Neutrophil (primary cell): ENCODE measurements at regions not wholly inside any gene's neighbourhood (a gene's known extent, or its start where the extent isn't known, plus 50 kb on each side); places are given as distances from the start of the nearest gene placed in this dataset.

Source experiments
- H3K27ac ChIP-seq: fragments of 200-600 bp; sonication (generic); 2 replicates; pipeline ENCODE4 v1.5.1; 2016; ENCODE audit warnings: mild to moderate bottlenecking, moderate library complexity
- H3K27me3 ChIP-seq: fragments of 200-600 bp; sonication (generic); 2 replicates; pipeline ENCODE4 v1.6.0; 2016; ENCODE audit warnings: mild to moderate bottlenecking
- H3K36me3 ChIP-seq: fragments of 200-600 bp; sonication (generic); 2 replicates; pipeline ENCODE4 v1.5.1; 2017
- H3K4me1 ChIP-seq, 2 experiments: fragments of 200-600 bp in 1 of 2; sonication (generic) in 1 of 2; 1 replicate in 1 of 2; 2 replicates in 1 of 2; pipeline versions ENCODE4 v1.5.1 to v1.6.1; 2013 to 2016; ENCODE audit warnings: low read depth in 1 of 2, low read length in 1 of 2, mild to moderate bottlenecking in 1 of 2, moderate library complexity in 1 of 2; ENCODE audit not compliant: control insufficient read depth in 1 of 2, insufficient read depth in 1 of 2
- H3K4me3 ChIP-seq, 2 experiments: fragments of 200-600 bp in 1 of 2; sonication (generic) in 1 of 2; 1 replicate in 1 of 2; 2 replicates in 1 of 2; pipeline ENCODE4 v1.5.1; 2013 to 2016; ENCODE audit warnings: low read depth in 1 of 2, low read length in 1 of 2, mild to moderate bottlenecking in 1 of 2, moderate library complexity in 1 of 2
- H3K9me3 ChIP-seq: fragments of 200-600 bp; sonication (generic); 2 replicates; pipeline ENCODE4 v1.5.1; 2016
- TF ChIP-seq, protein P1 (sequence below): fragments of 200-600 bp; sonication (generic); IDR thresholded peaks from 2 replicates; pipeline ENCODE4 v1.5.1; 2016; ENCODE audit warnings: antibody characterized with exemption

DNA sequence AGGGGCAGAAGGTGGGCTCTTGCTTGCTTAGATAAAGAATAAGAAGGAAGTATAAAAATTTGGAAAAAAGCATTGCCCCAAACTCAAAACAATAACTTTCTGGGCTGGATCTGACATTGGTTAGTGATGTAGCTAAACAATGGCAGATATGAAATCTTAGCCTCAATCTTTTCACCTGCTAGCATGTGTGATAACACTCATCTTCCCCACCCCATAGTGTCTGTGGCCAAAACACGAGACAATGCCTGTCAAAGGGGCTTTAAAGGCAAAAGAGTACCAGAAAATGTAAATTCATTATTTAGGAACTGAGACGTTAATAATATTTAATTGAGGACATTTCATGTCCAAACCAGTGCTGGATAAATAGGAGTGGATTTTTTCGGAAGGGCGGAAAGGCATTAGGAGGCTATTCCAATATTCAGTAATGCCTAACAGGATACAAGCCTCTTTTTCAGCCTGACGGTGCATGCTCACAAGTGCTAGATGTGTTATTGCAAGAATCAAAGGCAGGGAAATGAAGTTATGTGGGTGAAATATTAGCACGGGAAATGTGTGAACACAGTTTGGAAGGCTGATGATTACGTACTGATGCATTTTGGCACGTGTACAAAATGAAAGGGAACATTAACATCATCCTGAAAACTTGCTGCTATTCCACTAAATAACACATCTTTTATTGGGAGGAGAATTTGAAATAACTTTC is 395.7 kb downstream of the GALR1 start:
- H3K9me3 ChIP-seq, result no peaks in the 10 kb centered on the region
- no peaks in the 10 kb centered on the region for H3K4me1 ChIP-seq
- peaks cover 14% of the 10 kb centered on the region for H3K27me3 ChIP-seq
- TF ChIP-seq, protein P1, sequence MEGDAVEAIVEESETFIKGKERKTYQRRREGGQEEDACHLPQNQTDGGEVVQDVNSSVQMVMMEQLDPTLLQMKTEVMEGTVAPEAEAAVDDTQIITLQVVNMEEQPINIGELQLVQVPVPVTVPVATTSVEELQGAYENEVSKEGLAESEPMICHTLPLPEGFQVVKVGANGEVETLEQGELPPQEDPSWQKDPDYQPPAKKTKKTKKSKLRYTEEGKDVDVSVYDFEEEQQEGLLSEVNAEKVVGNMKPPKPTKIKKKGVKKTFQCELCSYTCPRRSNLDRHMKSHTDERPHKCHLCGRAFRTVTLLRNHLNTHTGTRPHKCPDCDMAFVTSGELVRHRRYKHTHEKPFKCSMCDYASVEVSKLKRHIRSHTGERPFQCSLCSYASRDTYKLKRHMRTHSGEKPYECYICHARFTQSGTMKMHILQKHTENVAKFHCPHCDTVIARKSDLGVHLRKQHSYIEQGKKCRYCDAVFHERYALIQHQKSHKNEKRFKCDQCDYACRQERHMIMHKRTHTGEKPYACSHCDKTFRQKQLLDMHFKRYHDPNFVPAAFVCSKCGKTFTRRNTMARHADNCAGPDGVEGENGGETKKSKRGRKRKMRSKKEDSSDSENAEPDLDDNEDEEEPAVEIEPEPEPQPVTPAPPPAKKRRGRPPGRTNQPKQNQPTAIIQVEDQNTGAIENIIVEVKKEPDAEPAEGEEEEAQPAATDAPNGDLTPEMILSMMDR, result no peak
- no peak overlapping the region for H3K4me3 ChIP-seq
- no peaks in the 10 kb centered on the region for H3K36me3 ChIP-seq
- no peak overlapping the region for H3K27ac ChIP-seq

DNA sequence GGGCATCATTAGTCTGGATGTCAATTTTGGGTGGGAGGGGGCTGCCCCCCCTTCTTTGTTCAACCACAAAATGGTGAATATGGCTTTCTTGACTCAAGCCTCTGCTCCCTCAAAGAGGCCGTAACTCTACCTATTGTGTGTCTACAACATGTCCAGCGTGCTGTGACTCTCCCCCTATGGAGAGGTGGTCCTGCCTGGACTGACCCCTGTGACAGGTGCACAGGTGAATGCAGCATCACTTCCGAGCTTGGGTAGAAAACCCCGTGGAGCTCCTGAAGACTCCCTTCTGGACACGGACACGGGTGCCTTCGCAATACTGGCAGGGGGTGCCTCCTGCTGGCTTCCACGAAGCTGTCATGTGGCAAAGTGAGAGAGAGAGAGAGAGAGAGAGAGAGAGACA is 397.8 kb downstream of the GALR1 start:
- Histone ChIP-seq H3K27ac (no peak overlapping the region), H3K4me1 (peaks cover 0 to 4% of the 10 kb centered on the region in 2 experiments), H3K9me3 (no peaks in the 10 kb centered on the region), H3K27me3 (peaks cover 32% of the 10 kb centered on the region), H3K4me3 (no peak overlapping the region), H3K36me3 (no peaks in the 10 kb centered on the region)
- TF ChIP-seq, protein P1, result no peak

DNA sequence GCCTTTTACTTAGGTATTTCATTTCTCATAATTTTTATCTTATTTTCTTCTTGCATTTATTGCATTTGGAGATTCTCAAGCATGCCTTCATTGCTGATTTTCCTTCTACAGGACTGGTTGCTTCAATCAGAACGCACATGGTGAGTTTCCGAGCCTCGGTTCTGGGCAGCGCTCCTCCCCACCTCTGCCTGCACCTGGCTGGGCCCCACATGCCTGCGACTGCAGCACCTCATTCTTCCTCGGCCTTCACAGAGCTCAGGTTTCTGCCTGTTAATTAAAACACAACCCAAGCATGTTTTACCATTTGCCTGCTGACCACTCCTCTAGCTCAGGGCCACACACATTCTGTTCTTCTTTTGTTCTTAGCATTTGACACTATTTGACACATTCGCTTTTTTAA is 398.8 kb downstream of the GALR1 start:
- no peaks in the 10 kb centered on the region for H3K36me3 ChIP-seq
- no peak overlapping the region for H3K27ac ChIP-seq
- H3K4me1 ChIP-seq, result peaks cover 0 to 4% of the 10 kb centered on the region in 2 experiments
- peaks cover 33% of the 10 kb centered on the region for H3K27me3 ChIP-seq
- TF ChIP-seq, protein P1, result no peak
- no peaks in the 10 kb centered on the region for H3K9me3 ChIP-seq
- no peak overlapping the region for H3K4me3 ChIP-seq

DNA sequence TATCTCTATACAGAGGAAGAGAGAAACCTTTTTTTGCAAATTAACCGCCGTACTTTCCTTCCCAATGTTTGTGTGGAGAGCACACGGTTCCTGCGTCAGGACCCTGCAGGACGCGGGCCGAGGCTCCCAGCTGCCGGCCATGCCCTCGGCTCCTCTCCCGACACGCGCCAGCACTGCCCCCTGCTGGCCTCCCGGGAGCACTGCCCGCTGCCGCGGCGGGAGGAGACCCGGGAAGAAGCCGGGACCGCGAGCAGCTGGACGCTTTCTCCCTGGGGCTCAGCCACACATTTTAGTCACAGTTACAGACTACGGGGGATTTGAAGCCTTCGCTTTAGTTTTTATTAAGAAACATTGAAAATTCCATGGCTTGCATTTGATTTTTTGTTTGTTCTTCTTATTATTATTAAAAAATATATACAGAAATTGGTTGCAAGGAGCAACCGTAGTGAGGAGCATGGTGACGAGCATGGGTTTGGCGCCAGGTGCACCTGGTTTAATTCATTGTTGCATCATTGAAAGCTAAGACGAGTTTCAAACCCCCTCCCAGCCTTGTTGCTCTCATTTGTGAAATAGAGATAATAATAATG is 401.2 kb downstream of the GALR1 start:
- Histone ChIP-seq H3K36me3 (no peaks in the 10 kb centered on the region), H3K9me3 (no peaks in the 10 kb centered on the region), H3K4me3 (no peak overlapping the region), H3K27ac (no peak overlapping the region), H3K27me3 (peaks cover 23% of the 10 kb centered on the region), H3K4me1 (peaks cover 0 to 4% of the 10 kb centered on the region in 2 experiments)
- TF ChIP-seq, protein P1, result peak; percentile 83

DNA sequence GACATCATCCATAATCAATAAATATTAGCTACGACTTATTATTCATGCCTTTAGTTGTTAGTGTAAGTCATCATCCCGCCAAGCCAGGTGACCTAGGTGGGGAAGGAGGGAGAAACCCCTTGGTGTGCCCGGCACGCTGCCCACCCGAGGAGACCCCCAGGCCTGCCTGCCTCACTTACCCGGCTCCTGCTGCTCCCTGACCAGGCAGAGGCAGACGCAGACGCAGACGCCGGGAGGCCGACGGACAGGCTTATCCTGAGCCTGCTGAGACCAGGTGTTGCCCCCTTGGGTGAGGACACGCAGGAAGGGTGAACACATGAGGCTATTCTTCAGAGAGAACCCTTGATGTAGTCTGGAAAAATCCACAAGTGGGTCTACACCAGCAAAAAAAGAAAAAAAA is 401.8 kb downstream of the GALR1 start:
- H3K9me3 ChIP-seq, result no peaks in the 10 kb centered on the region
- H3K36me3 ChIP-seq, result no peaks in the 10 kb centered on the region
- H3K27me3 ChIP-seq, result peaks cover 19% of the 10 kb centered on the region
- H3K4me3 ChIP-seq, result no peak overlapping the region
- peaks cover 0 to 4% of the 10 kb centered on the region in 2 experiments for H3K4me1 ChIP-seq
- H3K27ac ChIP-seq, result no peak overlapping the region
- TF ChIP-seq, protein P1, result no peak
